PFSK-1 (cell line): ENCODE measurements at regions not wholly inside any gene's neighbourhood (a gene's known extent, or its start where the extent isn't known, plus 50 kb on each side); places are given as distances from the start of the nearest gene placed in this dataset.

ENCODE experiments used
- POLR2AphosphoS5 ChIP-seq: IDR thresholded peaks from 2 replicates; pipeline ENCODE4 v1.6.1; 2012; ENCODE audit warnings: low read depth, mild to moderate bottlenecking, control low read depth, low read length, moderate library complexity
- TAF1 ChIP-seq: IDR thresholded peaks from 2 replicates; pipeline ENCODE4 v1.6.1; 2012; ENCODE audit warnings: low read length, control low read depth, borderline replicate concordance; ENCODE audit not compliant: insufficient read depth

GRCh38 chr1:39116116-39116607 is 88.3 kb upstream of the MACF1 start:
- TF ChIP-seq TAF1 (no peak), POLR2AphosphoS5 (no peak)
